Hepatocyte (in vitro differentiated cells): ENCODE measurements at regions not wholly inside any gene's neighbourhood (a gene's known extent, or its start where the extent isn't known, plus 50 kb on each side); places are given as distances from the start of the nearest gene placed in this dataset.

Experiments used
- CTCF ChIP-seq: fragments of 200-600 bp; sonication (generic); IDR thresholded peaks from 2 replicates; pipeline ENCODE4 v1.5.1; 2016; ENCODE audit warnings: antibody characterized with exemption, mild to moderate bottlenecking; ENCODE audit not compliant: poor library complexity
- EZH2 ChIP-seq: fragments of 200-600 bp; sonication (generic); IDR thresholded peaks from 2 replicates; pipeline ENCODE4 v1.6.1; 2016; ENCODE audit warnings: antibody characterized with exemption, mild to moderate bottlenecking, borderline replicate concordance
- EZH2phosphoT487 ChIP-seq: fragments of 200-600 bp; sonication (generic); IDR thresholded peaks from one replicate; pipeline ENCODE4 v1.6.1; 2018; ENCODE audit warnings: antibody characterized with exemption, mild to moderate bottlenecking, low read depth, moderate library complexity; ENCODE audit not compliant: unreplicated experiment, severe bottlenecking

DNA sequence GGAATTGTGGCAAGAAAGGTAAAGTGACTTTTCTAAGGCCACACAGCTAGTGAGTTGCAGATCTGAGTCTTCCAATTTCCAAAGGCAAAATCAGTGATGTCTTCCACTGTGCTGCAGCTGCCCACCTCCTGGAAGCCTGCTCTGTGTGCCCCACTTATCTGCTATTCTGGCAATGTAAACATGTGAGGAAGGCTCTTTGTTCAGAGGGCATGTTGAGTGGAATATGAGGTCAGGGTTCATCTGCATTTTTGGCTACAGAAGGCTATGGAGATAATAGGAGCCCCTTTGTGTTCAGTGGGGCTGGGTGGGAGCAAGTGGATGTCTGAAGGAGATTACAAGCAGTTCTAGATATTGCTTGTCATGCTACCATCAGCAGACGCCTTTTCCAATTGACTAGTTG lies 396.2 kb downstream of the BUD13 start:
- TF ChIP-seq CTCF (no peak), EZH2 (no peak), EZH2phosphoT487 (no peak)
